ENCODE measurements at regions not wholly inside any gene's neighbourhood (a gene's known extent, or its start where the extent isn't known, plus 50 kb on each side); places are given as distances from the start of the nearest gene placed in this dataset.
A peak's percentile ranks its signal among the peaks of the same experiment; 100 is the strongest.

GRCh38 chr13:90438576-90438975 lies 908.9 kb upstream of the MIR17HG start:
- H2BK120ac ChIP-seq (ENCODE audit: insufficient read depth, low read length, poor library complexity), result peak overlapping the region; percentile 33
- no CpG with 5 or more reads among the region's 3 CpGs for WGBS (ENCODE audit: extremely low coverage, insufficient coverage, insufficient read length)
- no peak overlapping the region for H3K14ac ChIP-seq (ENCODE audit: low read length)
- DNase-seq, result no peak
- no peak overlapping the region for H4K8ac ChIP-seq (ENCODE audit: low read depth, low read length)
- no peak overlapping the region for H3K27ac ChIP-seq (ENCODE audit: low read depth, low read length)
- no peak overlapping the region for H3K4me2 ChIP-seq (ENCODE audit: low read length)
- no peak overlapping the region for H3K23ac ChIP-seq (ENCODE audit: low read length)
- no peaks in the 10 kb centered on the region for H3K27me3 ChIP-seq (ENCODE audit: insufficient read depth, low read length)
- no peak overlapping the region for H2AK5ac ChIP-seq (ENCODE audit: low read length)
- no peak overlapping the region for H3K18ac ChIP-seq (ENCODE audit: low read length)
- peaks cover under 1% of the 10 kb centered on the region for H3K79me1 ChIP-seq (ENCODE audit: low read length)
- H4K91ac ChIP-seq (ENCODE audit: low read depth, low read length), result no peak overlapping the region
- H2BK12ac ChIP-seq (ENCODE audit: low read length), result no peak overlapping the region
- no peaks in the 10 kb centered on the region for H3K4me1 ChIP-seq (ENCODE audit: control insufficient read depth in 1 of 2, insufficient read depth in 2 of 2, low read length in 2 of 2)
- H3K36me3 ChIP-seq (ENCODE audit: control insufficient read depth in 1 of 2, insufficient read depth in 2 of 2, low read length in 2 of 2), result no peaks in the 10 kb centered on the region
- no peak overlapping the region for H4K12ac ChIP-seq (ENCODE audit: low read depth, low read length)
- no peak overlapping the region for H2BK5ac ChIP-seq (ENCODE audit: low read depth, low read length, poor library complexity)
- H3K4ac ChIP-seq (ENCODE audit: low read depth, low read length), result no peak overlapping the region
- H2AFZ ChIP-seq (ENCODE audit: insufficient read depth, low read length, poor library complexity), result no peak overlapping the region
- H3K4me3 ChIP-seq (ENCODE audit: low read depth, low read length), result no peak overlapping the region
- H3K9ac ChIP-seq (ENCODE audit: low read length), result no peak overlapping the region
- no peaks in the 10 kb centered on the region for H3K9me3 ChIP-seq (ENCODE audit: insufficient read depth, low read depth, low read length)
- no peaks in the 10 kb centered on the region for H3K79me2 ChIP-seq (ENCODE audit: control insufficient read depth, insufficient read depth, low read length, poor library complexity)

- Histone ChIP-seq H3K79me1 (ENCODE audit: low read length) (peaks cover 16% of the 10 kb centered on the region), H2BK5ac (ENCODE audit: low read depth, low read length, poor library complexity) (no peak overlapping the region), H3K27ac (ENCODE audit: low read depth, low read length) (no peak overlapping the region), H3K4ac (ENCODE audit: low read depth, low read length) (no peak overlapping the region), H3K23ac (ENCODE audit: low read length) (no peak overlapping the region), H3K9me3 (ENCODE audit: insufficient read depth, low read depth, low read length) (no peaks in the 10 kb centered on the region), H2BK120ac (ENCODE audit: insufficient read depth, low read length, poor library complexity) (peak overlapping the region; percentile 7), H2BK12ac (ENCODE audit: low read length) (no peak overlapping the region), H4K12ac (ENCODE audit: low read depth, low read length) (no peak overlapping the region), H3K27me3 (ENCODE audit: insufficient read depth, low read length) (no peaks in the 10 kb centered on the region), H3K4me2 (ENCODE audit: low read length) (no peak overlapping the region), H3K18ac (ENCODE audit: low read length) (no peak overlapping the region), H3K36me3 (ENCODE audit: control insufficient read depth in 1 of 2, insufficient read depth in 2 of 2, low read length in 2 of 2) (no peaks in the 10 kb centered on the region), H4K91ac (ENCODE audit: low read depth, low read length) (peak overlapping the region; percentile 73), H3K4me1 (ENCODE audit: control insufficient read depth in 1 of 2, insufficient read depth in 2 of 2, low read length in 2 of 2) (peaks cover 5 to 6% of the 10 kb centered on the region in 2 experiments), H2AK5ac (ENCODE audit: low read length) (no peak overlapping the region), H3K14ac (ENCODE audit: low read length) (no peak overlapping the region), H4K8ac (ENCODE audit: low read depth, low read length) (no peak overlapping the region), H3K4me3 (ENCODE audit: low read depth, low read length) (no peak overlapping the region), H3K79me2 (ENCODE audit: control insufficient read depth, insufficient read depth, low read length, poor library complexity) (no peaks in the 10 kb centered on the region), H3K9ac (ENCODE audit: low read length) (no peak overlapping the region), H2AFZ (ENCODE audit: insufficient read depth, low read length, poor library complexity) (no peak overlapping the region)
- no CpG with 5 or more reads among the region's 3 CpGs for WGBS (ENCODE audit: extremely low coverage, insufficient coverage, insufficient read length)
- DNase-seq, result peak; percentile 16 to 65
Measured at GRCh38 chr13:90443268-90443667, 904.2 kb upstream of the MIR17HG start.

GRCh38 chr13:90444232-90444631 lies 903.3 kb upstream of the MIR17HG start:
- no peak for DNase-seq
- peak overlapping the region; percentile 21 for H2BK12ac ChIP-seq (ENCODE audit: low read length)
- H3K4ac ChIP-seq (ENCODE audit: low read depth, low read length), result peak overlapping the region; percentile 1
- no peak overlapping the region for H4K12ac ChIP-seq (ENCODE audit: low read depth, low read length)
- no peaks in the 10 kb centered on the region for H3K27me3 ChIP-seq (ENCODE audit: insufficient read depth, low read length)
- no peak overlapping the region for H4K8ac ChIP-seq (ENCODE audit: low read depth, low read length)
- no peak overlapping the region for H3K14ac ChIP-seq (ENCODE audit: low read length)
- H3K4me1 ChIP-seq (ENCODE audit: control insufficient read depth in 1 of 2, insufficient read depth in 2 of 2, low read length in 2 of 2), result peaks cover 5 to 6% of the 10 kb centered on the region in 2 experiments
- no peak overlapping the region for H2AFZ ChIP-seq (ENCODE audit: insufficient read depth, low read length, poor library complexity)
- H3K23ac ChIP-seq (ENCODE audit: low read length), result no peak overlapping the region
- H3K4me3 ChIP-seq (ENCODE audit: low read depth, low read length), result no peak overlapping the region
- H3K79me1 ChIP-seq (ENCODE audit: low read length), result peaks cover 18% of the 10 kb centered on the region
- H4K91ac ChIP-seq (ENCODE audit: low read depth, low read length), result peak overlapping the region; percentile 50
- H2BK5ac ChIP-seq (ENCODE audit: low read depth, low read length, poor library complexity), result peak overlapping the region; percentile 46
- H3K27ac ChIP-seq (ENCODE audit: low read depth, low read length), result no peak overlapping the region
- no peak overlapping the region for H3K9ac ChIP-seq (ENCODE audit: low read length)
- no peaks in the 10 kb centered on the region for H3K79me2 ChIP-seq (ENCODE audit: control insufficient read depth, insufficient read depth, low read length, poor library complexity)
- H3K36me3 ChIP-seq (ENCODE audit: control insufficient read depth in 1 of 2, insufficient read depth in 2 of 2, low read length in 2 of 2), result no peaks in the 10 kb centered on the region
- H3K9me3 ChIP-seq (ENCODE audit: insufficient read depth, low read depth, low read length), result no peaks in the 10 kb centered on the region
- H2AK5ac ChIP-seq (ENCODE audit: low read length), result no peak overlapping the region
- H2BK120ac ChIP-seq (ENCODE audit: insufficient read depth, low read length, poor library complexity), result peak overlapping the region; percentile 88
- no CpG with 5 or more reads among the region's 1 CpG for WGBS (ENCODE audit: extremely low coverage, insufficient coverage, insufficient read length)
- H3K18ac ChIP-seq (ENCODE audit: low read length), result no peak overlapping the region
- no peak overlapping the region for H3K4me2 ChIP-seq (ENCODE audit: low read length)

GRCh38 chr13:90445179-90445578 lies 902.3 kb upstream of the MIR17HG start:
- no peak overlapping the region for H2AFZ ChIP-seq (ENCODE audit: insufficient read depth, low read length, poor library complexity)
- WGBS (ENCODE audit: extremely low coverage, insufficient coverage, insufficient read length), result no CpG with 5 or more reads among the region's 2 CpGs
- no peak overlapping the region for H3K4me2 ChIP-seq (ENCODE audit: low read length)
- H3K79me1 ChIP-seq (ENCODE audit: low read length), result peaks cover 18% of the 10 kb centered on the region
- no peaks in the 10 kb centered on the region for H3K36me3 ChIP-seq (ENCODE audit: control insufficient read depth in 1 of 2, insufficient read depth in 2 of 2, low read length in 2 of 2)
- no peak overlapping the region for H3K27ac ChIP-seq (ENCODE audit: low read depth, low read length)
- no peaks in the 10 kb centered on the region for H3K79me2 ChIP-seq (ENCODE audit: control insufficient read depth, insufficient read depth, low read length, poor library complexity)
- no peak overlapping the region for H3K9ac ChIP-seq (ENCODE audit: low read length)
- H4K12ac ChIP-seq (ENCODE audit: low read depth, low read length), result no peak overlapping the region
- no peak overlapping the region for H3K18ac ChIP-seq (ENCODE audit: low read length)
- H3K23ac ChIP-seq (ENCODE audit: low read length), result no peak overlapping the region
- no peak overlapping the region for H2BK5ac ChIP-seq (ENCODE audit: low read depth, low read length, poor library complexity)
- no peak overlapping the region for H3K4ac ChIP-seq (ENCODE audit: low read depth, low read length)
- H3K4me1 ChIP-seq (ENCODE audit: control insufficient read depth in 1 of 2, insufficient read depth in 2 of 2, low read length in 2 of 2), result peaks cover 5 to 6% of the 10 kb centered on the region in 2 experiments
- H3K4me3 ChIP-seq (ENCODE audit: low read depth, low read length), result no peak overlapping the region
- H2AK5ac ChIP-seq (ENCODE audit: low read length), result no peak overlapping the region
- no peak overlapping the region for H4K8ac ChIP-seq (ENCODE audit: low read depth, low read length)
- DNase-seq, result peak; percentile 64 to 82
- H3K9me3 ChIP-seq (ENCODE audit: insufficient read depth, low read depth, low read length), result no peaks in the 10 kb centered on the region
- no peaks in the 10 kb centered on the region for H3K27me3 ChIP-seq (ENCODE audit: insufficient read depth, low read length)
- H2BK120ac ChIP-seq (ENCODE audit: insufficient read depth, low read length, poor library complexity), result no peak overlapping the region
- no peak overlapping the region for H4K91ac ChIP-seq (ENCODE audit: low read depth, low read length)
- H2BK12ac ChIP-seq (ENCODE audit: low read length), result no peak overlapping the region
- no peak overlapping the region for H3K14ac ChIP-seq (ENCODE audit: low read length)

All from trophoblast cell (in vitro differentiated cells and primary cell).